SJCRH30 (cell line): ENCODE measurements at regions not wholly inside any gene's neighbourhood (a gene's known extent, or its start where the extent isn't known, plus 50 kb on each side); places are given as distances from the start of the nearest gene placed in this dataset.

Source experiments
- DNase-seq, 2 experiments: peaks; one replicate each; pipeline ENCODE4 v3.0.0-alpha.2; 2015 to 2020
- H3K27ac ChIP-seq: fragments of 250-450 bp; sonication (Bioruptor Pico); 2 replicates; pipeline ENCODE4 v1.5.1; 2020; ENCODE audit warnings: mild to moderate bottlenecking, moderate library complexity
- H3K27me3 ChIP-seq: fragments of 250-450 bp; sonication (Bioruptor Pico); 2 replicates; pipeline ENCODE4 v1.5.1; 2020; ENCODE audit warnings: mild to moderate bottlenecking, moderate library complexity
- H3K36me3 ChIP-seq: fragments of 250-450 bp; sonication (Bioruptor Pico); 2 replicates; pipeline ENCODE4 v1.5.1; 2020; ENCODE audit warnings: mild to moderate bottlenecking, moderate library complexity
- H3K4me1 ChIP-seq: fragments of 250-450 bp; sonication (Bioruptor Pico); 2 replicates; pipeline ENCODE4 v1.5.1; 2020; ENCODE audit warnings: mild to moderate bottlenecking, moderate library complexity
- H3K4me3 ChIP-seq: fragments of 250-450 bp; sonication (Bioruptor Pico); 2 replicates; pipeline ENCODE4 v1.5.1; 2020; ENCODE audit warnings: mild to moderate bottlenecking, moderate library complexity
- H3K9me3 ChIP-seq: fragments of 250-450 bp; sonication (Bioruptor Pico); replicated peaks from 2 replicates; pipeline ENCODE4 v1.5.1; 2020; ENCODE audit warnings: mild to moderate bottlenecking, moderate library complexity

- no peaks in the 10 kb centered on the region for H3K4me1 ChIP-seq
- H3K4me3 ChIP-seq: no peak overlapping the region
- 0 out of 2 replicates have a peak, but pooled peaks cover 3% of the 10 kb centered on the region for H3K9me3 ChIP-seq
- DNase-seq: no peak
- no peaks in the 10 kb centered on the region for H3K36me3 ChIP-seq
- no peak overlapping the region for H3K27ac ChIP-seq
- H3K27me3 ChIP-seq: no peaks in the 10 kb centered on the region
These were observed 394.2 kb downstream of the FSCB start for GRCh38 chr14:44112774-44113460.

- H3K9me3 ChIP-seq: no peaks in the 10 kb centered on the region
- DNase-seq: no peak
- no peaks in the 10 kb centered on the region for H3K27me3 ChIP-seq
- H3K4me1 ChIP-seq: no peaks in the 10 kb centered on the region
- H3K4me3 ChIP-seq: no peak overlapping the region
- no peaks in the 10 kb centered on the region for H3K36me3 ChIP-seq
- no peak overlapping the region for H3K27ac ChIP-seq
These were observed 398.0 kb downstream of the FSCB start for GRCh38 chr14:44109036-44109435.

GRCh38 chr14:44108601-44109000 lies 398.5 kb downstream of the FSCB start:
- Histone ChIP-seq H3K36me3 (no peaks in the 10 kb centered on the region), H3K4me1 (no peaks in the 10 kb centered on the region), H3K27ac (no peak overlapping the region), H3K9me3 (no peaks in the 10 kb centered on the region), H3K27me3 (no peaks in the 10 kb centered on the region), H3K4me3 (no peak overlapping the region)
- DNase-seq: no peak

GRCh38 chr14:44107156-44107555 lies 399.9 kb downstream of the FSCB start:
- Histone ChIP-seq H3K27me3 (no peaks in the 10 kb centered on the region), H3K4me3 (no peak overlapping the region), H3K9me3 (no peaks in the 10 kb centered on the region), H3K36me3 (no peaks in the 10 kb centered on the region), H3K27ac (no peak overlapping the region), H3K4me1 (no peaks in the 10 kb centered on the region)
- DNase-seq: no peak

- no peak overlapping the region for H3K27ac ChIP-seq
- no peaks in the 10 kb centered on the region for H3K36me3 ChIP-seq
- no peaks in the 10 kb centered on the region for H3K4me1 ChIP-seq
- H3K27me3 ChIP-seq: no peaks in the 10 kb centered on the region
- no peak for DNase-seq
- no peak overlapping the region for H3K4me3 ChIP-seq
- H3K9me3 ChIP-seq: no peaks in the 10 kb centered on the region
These were observed 407.2 kb downstream of the FSCB start for GRCh38 chr14:44099743-44100488.

- no peaks in the 10 kb centered on the region for H3K36me3 ChIP-seq
- H3K27ac ChIP-seq: no peak overlapping the region
- H3K27me3 ChIP-seq: no peaks in the 10 kb centered on the region
- H3K9me3 ChIP-seq: no peaks in the 10 kb centered on the region
- H3K4me3 ChIP-seq: no peak overlapping the region
- DNase-seq: no peak
- no peaks in the 10 kb centered on the region for H3K4me1 ChIP-seq
These were observed 425.9 kb downstream of the FSCB start for GRCh38 chr14:44081146-44081545.

GRCh38 chr14:44070046-44070445 lies 437.0 kb downstream of the FSCB start:
- DNase-seq: no peak
- H3K4me1 ChIP-seq: no peaks in the 10 kb centered on the region
- no peaks in the 10 kb centered on the region for H3K9me3 ChIP-seq
- no peak overlapping the region for H3K27ac ChIP-seq
- H3K27me3 ChIP-seq: no peaks in the 10 kb centered on the region
- H3K4me3 ChIP-seq: no peak overlapping the region
- H3K36me3 ChIP-seq: no peaks in the 10 kb centered on the region

GRCh38 chr14:44053422-44053821 lies 453.7 kb downstream of the FSCB start:
- Histone ChIP-seq H3K36me3 (no peaks in the 10 kb centered on the region), H3K27ac (no peak overlapping the region)
- DNase-seq: no peak

GRCh38 chr14:44041700-44042099 lies 465.4 kb downstream of the FSCB start:
- no peaks in the 10 kb centered on the region for H3K9me3 ChIP-seq
- no peaks in the 10 kb centered on the region for H3K4me1 ChIP-seq
- H3K36me3 ChIP-seq: no peaks in the 10 kb centered on the region

More at GRCh38 chr14:44053422-44053821, 453.7 kb downstream of the FSCB start:
- no peaks in the 10 kb centered on the region for H3K4me1 ChIP-seq
- H3K9me3 ChIP-seq: no peaks in the 10 kb centered on the region
- H3K27me3 ChIP-seq: no peaks in the 10 kb centered on the region
- no peak overlapping the region for H3K4me3 ChIP-seq

GRCh38 chr14:44040561-44040960 lies 466.5 kb downstream of the FSCB start:
- Histone ChIP-seq H3K4me1 (no peaks in the 10 kb centered on the region), H3K9me3 (no peaks in the 10 kb centered on the region), H3K4me3 (no peak overlapping the region), H3K27ac (no peak overlapping the region), H3K36me3 (no peaks in the 10 kb centered on the region), H3K27me3 (no peaks in the 10 kb centered on the region)
- DNase-seq: no peak

More at GRCh38 chr14:44041700-44042099, 465.4 kb downstream of the FSCB start:
- H3K4me3 ChIP-seq: no peak overlapping the region
- no peaks in the 10 kb centered on the region for H3K27me3 ChIP-seq
- DNase-seq: no peak
- H3K27ac ChIP-seq: no peak overlapping the region

- Histone ChIP-seq H3K9me3 (no peaks in the 10 kb centered on the region), H3K27ac (no peak overlapping the region), H3K36me3 (no peaks in the 10 kb centered on the region), H3K4me3 (no peak overlapping the region), H3K4me1 (no peaks in the 10 kb centered on the region), H3K27me3 (no peaks in the 10 kb centered on the region)
- DNase-seq: no peak
These were observed 470.8 kb downstream of the FSCB start for GRCh38 chr14:44036248-44036647.

- no peak for DNase-seq
- no peaks in the 10 kb centered on the region for H3K9me3 ChIP-seq
- H3K4me3 ChIP-seq: no peak overlapping the region
- no peaks in the 10 kb centered on the region for H3K27me3 ChIP-seq
- no peaks in the 10 kb centered on the region for H3K4me1 ChIP-seq
- no peak overlapping the region for H3K27ac ChIP-seq
- no peaks in the 10 kb centered on the region for H3K36me3 ChIP-seq
These were observed 471.4 kb downstream of the FSCB start for GRCh38 chr14:44035707-44036106.

GRCh38 chr14:44030831-44031383 lies 476.2 kb downstream of the FSCB start:
- no peaks in the 10 kb centered on the region for H3K4me1 ChIP-seq
- H3K9me3 ChIP-seq: no peaks in the 10 kb centered on the region
- H3K27ac ChIP-seq: no peak overlapping the region
- H3K27me3 ChIP-seq: no peaks in the 10 kb centered on the region
- DNase-seq: peak in 1 of 2 experiments; percentile 2
- no peak overlapping the region for H3K4me3 ChIP-seq
- no peaks in the 10 kb centered on the region for H3K36me3 ChIP-seq

GRCh38 chr14:44029933-44030332 lies 477.1 kb downstream of the FSCB start:
- Histone ChIP-seq H3K4me3 (no peak overlapping the region), H3K27ac (no peak overlapping the region), H3K9me3 (no peaks in the 10 kb centered on the region), H3K36me3 (no peaks in the 10 kb centered on the region), H3K27me3 (no peaks in the 10 kb centered on the region), H3K4me1 (no peaks in the 10 kb centered on the region)
- DNase-seq: no peak

GRCh38 chr14:44027397-44027796 lies 479.7 kb downstream of the FSCB start:
- Histone ChIP-seq H3K36me3 (no peaks in the 10 kb centered on the region), H3K4me3 (no peak overlapping the region), H3K27ac (no peak overlapping the region), H3K27me3 (no peaks in the 10 kb centered on the region), H3K4me1 (no peaks in the 10 kb centered on the region), H3K9me3 (no peaks in the 10 kb centered on the region)
- no peak for DNase-seq
